ENCODE measurements at regions not wholly inside any gene's neighbourhood (a gene's known extent, or its start where the extent isn't known, plus 50 kb on each side); places are given as distances from the start of the nearest gene placed in this dataset.
A peak's percentile ranks its signal among the peaks of the same experiment; 100 is the strongest.

DNA sequence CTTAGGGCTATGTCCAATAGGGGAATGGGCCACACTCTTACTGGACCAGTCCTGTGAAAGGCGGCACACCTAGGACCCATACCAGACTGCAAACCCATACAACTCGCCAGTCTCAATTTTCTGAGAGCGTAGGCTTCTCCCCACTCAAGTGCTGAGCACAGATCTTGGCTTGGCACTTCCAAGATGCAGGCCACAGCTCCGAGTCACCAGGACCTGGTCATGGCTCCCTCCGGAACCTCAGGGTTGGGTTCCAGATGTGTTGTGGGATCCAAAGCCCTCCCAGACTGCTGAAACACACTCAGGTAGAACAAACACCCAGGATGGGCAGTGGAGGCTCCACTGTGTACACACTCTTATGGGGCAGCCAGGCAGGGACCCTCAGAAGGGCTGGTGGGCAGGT is 103.3 kb downstream of the TMEM144 start:
- H3K9me3 ChIP-seq (replicated peaks), result 0 out of 2 replicates have a peak, but pooled peaks cover 2% of the 10 kb centered on the region
- H3K27me3 ChIP-seq (replicated peaks), result no peaks in the 10 kb centered on the region
- DNase-seq (ENCODE audit: low read depth in 1 of 2, low spot score in 2 of 2), result no peak
- H3K36me3 ChIP-seq, result no peaks in the 10 kb centered on the region
- H3K4me1 ChIP-seq (replicated peaks), result peaks cover 54% of the 10 kb centered on the region
- no peak overlapping the region for H3K4me3 ChIP-seq
- peak overlapping the region; percentile 98 for H3K27ac ChIP-seq

DNA sequence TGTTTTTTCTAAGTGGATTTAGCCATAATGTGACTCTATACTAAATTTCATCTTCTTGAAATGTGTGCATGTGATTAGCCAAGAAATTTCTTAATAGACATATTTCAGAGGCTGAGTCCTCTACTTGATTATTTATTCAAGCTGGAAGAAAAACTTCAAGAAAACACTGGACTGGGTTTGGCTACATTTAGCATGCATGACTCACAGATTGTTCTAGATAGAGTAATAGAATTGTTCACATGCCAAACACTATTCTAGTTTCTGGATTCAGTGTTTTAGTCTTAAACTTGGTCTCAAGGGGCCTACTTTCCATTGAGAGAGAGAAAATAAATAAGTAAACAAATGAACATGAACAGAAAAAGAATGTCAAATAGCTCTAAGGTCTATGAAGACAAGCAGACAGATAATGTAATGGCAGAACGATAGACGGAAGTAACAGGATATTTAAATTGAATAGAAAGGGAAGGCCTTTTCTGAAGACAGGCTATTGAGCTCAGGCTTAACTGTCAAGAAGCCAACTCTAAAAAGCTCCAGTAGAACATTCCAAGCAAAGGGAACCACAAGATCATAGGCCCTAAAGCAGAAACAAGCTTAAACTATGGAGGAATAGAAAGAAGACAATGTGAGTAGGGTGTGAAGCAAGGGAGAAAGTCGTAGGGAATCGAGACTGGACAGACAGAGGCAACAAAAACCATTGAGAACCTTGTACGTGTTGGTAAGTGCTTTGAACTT is 104.6 kb downstream of the TMEM144 start:
- peak overlapping the region; percentile 98 for H3K27ac ChIP-seq
- peaks cover 57% of the 10 kb centered on the region for H3K4me1 ChIP-seq (replicated peaks)
- peak; percentile 51 to 94 for DNase-seq (ENCODE audit: low read depth in 1 of 2, low spot score in 2 of 2)
- H3K36me3 ChIP-seq, result no peaks in the 10 kb centered on the region
- no peaks in the 10 kb centered on the region for H3K27me3 ChIP-seq (replicated peaks)
- H3K9me3 ChIP-seq (replicated peaks), result 0 out of 2 replicates have a peak, but pooled peaks cover 2% of the 10 kb centered on the region
- peak overlapping the region; percentile 20 for H3K4me3 ChIP-seq

DNA sequence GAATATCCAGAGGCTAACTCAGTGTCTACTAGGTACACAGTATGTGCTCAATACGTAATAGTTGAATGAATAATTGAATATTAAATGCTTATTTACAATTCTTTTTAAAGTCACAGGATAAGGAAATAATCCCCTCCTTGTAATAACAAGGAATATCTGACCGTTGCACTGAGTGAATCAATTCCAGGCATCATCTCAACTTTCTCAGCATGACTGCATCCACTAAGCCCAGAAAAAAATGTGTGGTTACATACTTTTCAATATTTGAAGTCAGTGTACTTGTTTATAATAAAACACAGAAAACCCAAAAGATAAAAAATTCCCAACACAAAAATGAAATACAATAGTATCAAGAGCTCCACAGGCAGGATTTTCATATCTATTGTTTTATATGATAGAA is 105.4 kb downstream of the TMEM144 start:
- Histone ChIP-seq H3K27ac (peak overlapping the region; percentile 98), H3K4me3 (peak overlapping the region; percentile 20), H3K4me1 (replicated peaks) (peaks cover 57% of the 10 kb centered on the region), H3K9me3 (replicated peaks) (0 out of 2 replicates have a peak, but pooled peaks cover 2% of the 10 kb centered on the region), H3K36me3 (no peaks in the 10 kb centered on the region), H3K27me3 (replicated peaks) (no peaks in the 10 kb centered on the region)
- DNase-seq (ENCODE audit: low read depth in 1 of 2, low spot score in 2 of 2), result peak in 1 of 2 experiments; percentile 51

DNA sequence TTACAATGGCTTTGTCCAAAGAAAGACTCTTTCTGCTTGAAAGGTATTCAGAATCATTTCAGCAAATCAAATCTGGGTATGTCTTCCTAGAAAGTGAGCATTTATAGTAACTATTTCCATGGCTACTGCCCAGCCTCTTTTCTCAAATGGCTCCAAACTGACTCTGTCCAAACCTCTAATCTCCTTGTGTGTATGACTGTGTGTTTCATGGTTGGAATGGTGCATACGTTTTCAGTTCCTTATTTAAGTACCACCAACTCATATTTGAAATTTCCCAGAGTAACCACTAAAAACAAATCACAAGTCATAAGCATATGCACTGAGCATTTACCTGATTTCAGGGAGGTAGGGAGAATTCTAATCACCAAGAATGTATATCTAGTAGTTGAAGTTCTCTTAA is 106.0 kb downstream of the TMEM144 start:
- Histone ChIP-seq H3K27ac (peak overlapping the region; percentile 98), H3K4me3 (peak overlapping the region; percentile 20), H3K27me3 (replicated peaks) (no peaks in the 10 kb centered on the region), H3K4me1 (replicated peaks) (peaks cover 57% of the 10 kb centered on the region), H3K36me3 (no peaks in the 10 kb centered on the region), H3K9me3 (replicated peaks) (0 out of 2 replicates have a peak, but pooled peaks cover 2% of the 10 kb centered on the region)
- no peak for DNase-seq (ENCODE audit: low read depth in 1 of 2, low spot score in 2 of 2)

DNA sequence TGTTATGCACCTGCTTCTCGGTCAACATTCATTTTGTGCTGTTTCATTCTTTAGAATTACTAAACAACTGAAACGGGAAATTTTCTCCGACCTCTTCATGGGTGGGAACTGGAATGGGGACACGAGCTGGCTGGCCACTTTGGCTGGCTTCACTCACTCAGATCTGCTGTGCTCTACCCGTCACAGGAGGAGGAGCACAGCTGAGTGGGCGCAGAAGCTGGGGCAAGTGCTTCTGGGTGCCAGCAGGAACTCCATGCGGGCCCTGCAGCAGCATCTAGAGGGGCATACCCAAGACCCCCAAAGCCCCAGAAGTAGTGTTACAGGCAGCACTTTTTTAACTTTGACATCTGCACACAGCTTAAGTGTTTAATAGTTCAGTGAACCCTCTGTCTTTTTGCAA is 109.6 kb downstream of the TMEM144 start:
- no peak for DNase-seq (ENCODE audit: low read depth in 1 of 2, low spot score in 2 of 2)
- Histone ChIP-seq H3K27me3 (replicated peaks) (no peaks in the 10 kb centered on the region), H3K36me3 (no peaks in the 10 kb centered on the region), H3K9me3 (replicated peaks) (no peaks in the 10 kb centered on the region), H3K4me1 (replicated peaks) (peaks cover 30% of the 10 kb centered on the region), H3K27ac (no peak overlapping the region), H3K4me3 (no peak overlapping the region)

DNA sequence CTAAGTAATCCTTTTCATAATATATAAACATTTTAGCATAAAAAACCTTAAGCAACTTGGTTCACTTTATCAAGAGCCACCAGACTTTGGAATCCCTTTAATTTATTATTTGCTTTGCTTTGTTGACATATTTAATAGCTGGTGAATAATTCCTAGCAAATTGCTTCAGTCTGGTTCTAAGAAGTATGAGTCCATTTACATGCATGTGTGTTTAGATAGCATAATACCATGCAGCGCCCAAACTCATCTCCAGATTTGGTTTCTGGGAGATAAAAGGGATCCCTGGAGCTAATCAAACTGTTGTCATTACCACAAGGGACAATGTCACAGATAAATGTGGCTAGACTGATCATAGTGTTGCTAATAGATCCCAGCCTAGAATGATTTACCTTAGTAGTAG is 111.8 kb downstream of the TMEM144 start:
- no peak overlapping the region for H3K4me3 ChIP-seq
- no peak overlapping the region for H3K27ac ChIP-seq
- H3K9me3 ChIP-seq (replicated peaks), result no peaks in the 10 kb centered on the region
- H3K36me3 ChIP-seq, result no peaks in the 10 kb centered on the region
- H3K4me1 ChIP-seq (replicated peaks), result peaks cover 10% of the 10 kb centered on the region
- H3K27me3 ChIP-seq (replicated peaks), result no peaks in the 10 kb centered on the region
- no peak for DNase-seq (ENCODE audit: low read depth in 1 of 2, low spot score in 2 of 2)

DNA sequence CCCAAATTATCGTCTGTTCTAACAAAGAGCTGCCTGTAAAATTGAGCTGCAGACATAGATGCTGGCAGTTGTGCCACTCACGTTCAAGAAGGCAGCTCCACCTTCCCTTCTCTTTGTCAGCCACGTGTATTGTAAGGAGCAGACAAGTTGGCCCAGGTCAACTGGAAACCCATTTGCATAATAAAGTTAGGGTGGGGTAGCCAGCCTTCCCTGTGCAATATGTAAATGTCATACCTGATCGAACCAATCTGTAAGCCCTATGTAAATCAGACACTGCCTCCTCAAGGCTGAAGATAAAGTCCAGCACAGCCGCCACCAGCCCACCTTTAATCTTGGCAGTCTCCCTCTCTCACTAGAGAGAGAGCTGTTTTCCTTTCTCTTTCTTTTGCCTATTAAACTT is 117.2 kb downstream of the TMEM144 start:
- Histone ChIP-seq H3K27ac (no peak overlapping the region), H3K27me3 (replicated peaks) (no peaks in the 10 kb centered on the region), H3K36me3 (no peaks in the 10 kb centered on the region), H3K4me3 (no peak overlapping the region), H3K9me3 (replicated peaks) (no peaks in the 10 kb centered on the region), H3K4me1 (replicated peaks) (no peaks in the 10 kb centered on the region)
- no peak for DNase-seq (ENCODE audit: low read depth in 1 of 2, low spot score in 2 of 2)

DNA sequence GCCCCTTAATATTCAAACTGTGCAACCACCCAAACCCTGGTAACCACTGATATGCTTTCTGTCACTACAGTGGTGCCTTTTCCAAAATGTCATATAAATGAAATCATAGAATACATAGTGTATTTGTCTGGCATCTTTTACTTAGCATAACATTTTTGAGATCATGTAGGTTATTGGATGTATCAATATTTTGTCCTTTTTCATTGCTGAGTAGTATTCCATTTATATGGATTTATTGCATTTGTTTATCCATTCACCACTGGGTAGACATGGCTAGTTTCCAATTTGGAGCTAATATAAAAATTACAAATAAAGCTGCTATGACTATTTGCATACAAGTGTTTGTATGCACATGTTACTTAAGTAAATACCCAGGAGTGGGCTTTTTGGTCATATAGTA is 121.6 kb downstream of the TMEM144 start:
- Histone ChIP-seq H3K4me3 (no peak overlapping the region), H3K27ac (no peak overlapping the region), H3K4me1 (replicated peaks) (no peaks in the 10 kb centered on the region), H3K36me3 (no peaks in the 10 kb centered on the region), H3K27me3 (replicated peaks) (no peaks in the 10 kb centered on the region), H3K9me3 (replicated peaks) (no peaks in the 10 kb centered on the region)
- no peak for DNase-seq (ENCODE audit: low read depth in 1 of 2, low spot score in 2 of 2)

DNA sequence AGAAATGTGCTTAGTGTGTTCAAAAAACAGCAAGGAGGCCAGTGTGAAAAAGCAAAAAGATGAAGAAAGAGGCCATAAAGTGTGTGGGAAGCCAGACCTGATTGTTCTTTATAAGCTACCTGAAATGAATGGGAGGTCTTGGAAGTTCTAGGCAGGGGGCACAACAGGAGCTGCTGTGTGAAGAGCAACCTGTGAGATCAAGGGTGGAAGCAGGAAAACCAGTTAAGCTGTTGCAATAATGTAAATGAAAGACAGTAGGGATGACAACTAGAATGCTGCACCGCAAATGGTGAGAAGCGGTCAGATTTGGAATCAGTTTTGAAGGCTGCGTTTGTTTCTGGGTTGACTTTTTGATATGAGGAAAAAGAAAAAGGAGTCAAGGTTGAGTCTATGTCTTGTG is 123.5 kb downstream of the TMEM144 start:
- Histone ChIP-seq H3K27ac (no peak overlapping the region), H3K4me3 (no peak overlapping the region), H3K9me3 (replicated peaks) (no peaks in the 10 kb centered on the region), H3K4me1 (replicated peaks) (no peaks in the 10 kb centered on the region), H3K27me3 (replicated peaks) (no peaks in the 10 kb centered on the region), H3K36me3 (no peaks in the 10 kb centered on the region)
- no peak for DNase-seq (ENCODE audit: low read depth in 1 of 2, low spot score in 2 of 2)

DNA sequence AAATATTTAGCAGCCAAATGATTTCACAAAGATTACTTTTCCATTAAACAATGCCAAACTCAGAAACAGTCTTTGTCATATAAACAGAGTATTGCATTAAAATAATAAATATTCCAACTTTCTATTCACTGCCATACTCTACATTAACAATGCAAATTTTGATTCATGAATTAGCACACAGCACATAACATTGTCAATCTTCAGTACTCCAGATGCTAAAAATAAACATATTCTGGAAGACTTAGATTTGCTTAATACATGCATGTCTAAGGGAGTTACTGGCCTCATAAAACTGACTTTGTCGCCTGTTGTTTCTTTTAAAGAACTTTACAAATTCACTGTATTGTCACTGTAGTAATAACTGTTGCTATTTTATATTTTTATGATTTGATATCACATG is 131.6 kb downstream of the TMEM144 start:
- DNase-seq (ENCODE audit: low read depth in 1 of 2, low spot score in 2 of 2), result no peak
- no peak overlapping the region for H3K4me3 ChIP-seq
- no peaks in the 10 kb centered on the region for H3K36me3 ChIP-seq
- H3K4me1 ChIP-seq (replicated peaks), result no peaks in the 10 kb centered on the region
- no peak overlapping the region for H3K27ac ChIP-seq
- no peaks in the 10 kb centered on the region for H3K27me3 ChIP-seq (replicated peaks)
- no peaks in the 10 kb centered on the region for H3K9me3 ChIP-seq (replicated peaks)

DNA sequence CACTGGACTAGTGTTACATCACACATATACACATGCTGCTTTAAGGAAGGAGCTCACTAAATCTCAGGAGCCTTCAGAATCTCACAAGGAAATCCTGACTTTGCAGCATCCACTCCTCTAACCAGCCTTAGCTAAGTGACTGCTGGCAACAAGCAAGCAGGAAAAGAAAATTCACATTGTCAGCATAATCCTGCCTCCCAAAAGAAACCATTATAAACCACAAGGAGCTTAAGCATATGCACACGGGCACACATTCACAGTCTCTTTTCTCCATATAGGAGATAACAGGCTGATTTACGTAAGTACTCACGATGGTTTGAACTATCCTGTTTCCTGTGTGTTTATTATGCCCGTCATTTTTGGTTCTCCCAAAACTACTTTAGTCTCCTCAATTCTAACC is 136.3 kb downstream of the TMEM144 start:
- no peak for DNase-seq (ENCODE audit: low read depth in 1 of 2, low spot score in 2 of 2)
- Histone ChIP-seq H3K4me3 (no peak overlapping the region), H3K27me3 (replicated peaks) (no peaks in the 10 kb centered on the region), H3K27ac (no peak overlapping the region), H3K9me3 (replicated peaks) (no peaks in the 10 kb centered on the region), H3K36me3 (no peaks in the 10 kb centered on the region), H3K4me1 (replicated peaks) (no peaks in the 10 kb centered on the region; the same call in 1 of the 2 replicates)

DNA sequence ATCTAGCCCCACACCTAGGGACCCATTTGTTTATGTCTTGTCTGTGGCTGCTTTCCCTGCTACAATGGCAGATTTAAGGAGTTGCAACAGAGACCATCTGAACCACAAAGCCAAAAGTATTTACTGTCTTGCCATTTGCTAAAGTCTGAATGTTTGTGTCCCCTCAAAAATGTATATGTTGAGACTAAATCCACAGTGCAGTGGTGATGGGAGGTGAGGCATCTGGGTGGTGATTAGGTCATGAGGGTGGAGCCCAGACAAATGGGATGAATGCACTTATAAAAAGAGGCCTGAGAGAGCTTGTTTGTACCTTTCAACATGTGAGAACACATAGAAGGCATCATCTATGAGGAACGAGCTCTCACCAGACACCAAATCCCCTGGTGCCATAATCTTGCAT is 137.3 kb downstream of the TMEM144 start:
- DNase-seq (ENCODE audit: low read depth in 1 of 2, low spot score in 2 of 2), result peak in 1 of 2 experiments; percentile 6
- Histone ChIP-seq H3K4me1 (replicated peaks) (no peaks in the 10 kb centered on the region; the same call in 1 of the 2 replicates), H3K9me3 (replicated peaks) (no peaks in the 10 kb centered on the region), H3K27me3 (replicated peaks) (no peaks in the 10 kb centered on the region), H3K4me3 (no peak overlapping the region), H3K27ac (no peak overlapping the region), H3K36me3 (no peaks in the 10 kb centered on the region)

DNA sequence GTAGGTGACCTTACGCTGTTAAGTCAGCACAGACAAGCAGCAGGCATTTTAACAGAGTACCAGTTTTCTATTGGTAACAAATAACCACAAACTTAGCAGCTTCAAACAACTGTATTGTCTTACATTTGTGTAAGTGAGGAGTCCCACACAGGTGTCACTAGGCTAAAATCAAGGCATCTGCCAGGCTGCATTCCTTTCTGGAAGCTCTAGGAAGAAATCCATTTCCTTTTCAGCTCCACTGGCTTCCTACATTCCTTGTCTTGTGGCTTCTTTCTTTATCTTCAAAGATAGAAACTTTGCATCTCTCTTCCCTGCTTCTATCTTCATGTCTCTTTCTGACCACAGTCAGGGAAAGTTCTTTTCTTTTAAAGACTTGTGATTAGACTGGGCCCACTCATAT is 139.9 kb downstream of the TMEM144 start:
- H3K27me3 ChIP-seq (replicated peaks), result no peaks in the 10 kb centered on the region
- no peaks in the 10 kb centered on the region for H3K9me3 ChIP-seq (replicated peaks)
- H3K4me1 ChIP-seq (replicated peaks), result no peaks in the 10 kb centered on the region; the same call in 1 of the 2 replicates
- no peak overlapping the region for H3K27ac ChIP-seq
- no peak for DNase-seq (ENCODE audit: low read depth in 1 of 2, low spot score in 2 of 2)
- no peak overlapping the region for H3K4me3 ChIP-seq
- no peaks in the 10 kb centered on the region for H3K36me3 ChIP-seq

DNA sequence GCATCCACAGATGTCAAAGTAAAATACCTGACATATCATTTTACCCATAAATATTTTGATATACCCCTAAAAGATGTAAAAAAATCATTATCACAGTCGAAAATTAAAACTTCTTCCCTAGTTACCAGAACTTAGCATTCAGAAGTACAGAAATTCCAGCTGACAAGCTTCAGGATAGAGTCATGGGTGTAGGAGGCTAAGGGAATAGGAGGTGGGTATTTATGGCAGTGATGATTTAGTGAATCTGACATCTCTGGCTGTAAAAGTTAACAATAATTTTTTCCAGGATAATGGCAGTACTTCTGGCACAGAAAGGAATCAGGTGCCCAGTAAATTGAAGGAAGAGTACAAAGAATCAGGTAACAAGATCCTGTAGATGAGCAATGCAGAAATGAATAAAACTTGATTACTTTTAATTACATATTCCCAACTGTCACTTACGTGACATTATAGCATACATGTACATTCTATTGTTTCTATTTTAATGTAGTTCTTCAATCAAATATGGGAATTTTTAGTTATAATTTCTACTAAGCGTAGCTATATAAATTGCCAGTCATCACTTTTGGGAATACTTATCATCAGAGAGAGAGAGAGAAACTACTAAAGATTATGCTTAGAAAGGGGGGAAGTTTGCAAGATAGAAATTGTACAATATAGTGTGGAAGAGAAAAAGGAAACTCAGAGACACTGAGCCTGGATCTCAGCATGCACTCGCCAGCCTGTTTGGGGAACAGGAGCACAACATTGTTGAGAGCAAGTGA is 143.4 kb downstream of the TMEM144 start:
- Histone ChIP-seq H3K36me3 (no peaks in the 10 kb centered on the region), H3K27me3 (replicated peaks) (no peaks in the 10 kb centered on the region), H3K9me3 (replicated peaks) (no peaks in the 10 kb centered on the region), H3K27ac (no peak overlapping the region), H3K4me1 (replicated peaks) (no peaks in the 10 kb centered on the region), H3K4me3 (no peak overlapping the region)
- no peak for DNase-seq (ENCODE audit: low read depth in 1 of 2, low spot score in 2 of 2)

Data from SJSA1 (cell line).